Ovary (tissue), 7 donors: ENCODE measurements at regions not wholly inside any gene's neighbourhood (a gene's known extent, or its start where the extent isn't known, plus 50 kb on each side); places are given as distances from the start of the nearest gene placed in this dataset.

Source experiments
- DNase-seq, 5 donors: peaks; one replicate each; pipeline ENCODE4 v3.0.0-alpha.2; 2019 to 2020
- H3K27ac ChIP-seq, 2 donors: fragments of 200-600 bp; one replicate each; pipeline versions ENCODE4 v1.5.1 to v1.8.0; 2019 to 2022
- H3K27me3 ChIP-seq: fragments of 200-600 bp; one replicate; pipeline ENCODE4 v1.8.0; 2022
- H3K36me3 ChIP-seq: fragments of 200-600 bp; sonication (generic); one replicate; pipeline ENCODE4 v1.5.1; 2019
- H3K4me1 ChIP-seq: one replicate; pipeline ENCODE4 v1.8.1; 2013; ENCODE audit warnings: mild to moderate bottlenecking, moderate library complexity; ENCODE audit not compliant: insufficient read depth
- H3K4me3 ChIP-seq: fragments of 200-600 bp; sonication (generic); one replicate; pipeline ENCODE4 v1.5.1; 2017
- H3K9me3 ChIP-seq, 2 donors: fragments of 200-600 bp in 1 of 2; sonication (generic) in 1 of 2; one replicate each; pipeline versions ENCODE4 v1.5.1 to v1.8.1; 2013 to 2019; ENCODE audit warnings: mild to moderate bottlenecking in 1 of 2, moderate library complexity in 1 of 2
- CTCF ChIP-seq, 3 donors: fragments of 450-650 bp in 2 of 3; fragments of 200-600 bp in 1 of 3; IDR thresholded peaks; one replicate each; pipeline versions ENCODE4 v1.5.1 to v1.8.0; 2016 to 2022; ENCODE audit warnings: antibody characterized with exemption in 3 of 3, mild to moderate bottlenecking in 1 of 3
- EP300 ChIP-seq: sonication (generic); formaldehyde crosslinking; IDR thresholded peaks from one replicate; pipeline ENCODE4 v1.6.1; 2017; ENCODE audit warnings: antibody characterized with exemption
- POLR2A ChIP-seq: fragments of 450-650 bp; IDR thresholded peaks from one replicate; pipeline ENCODE4 v1.6.1; 2017; ENCODE audit warnings: antibody characterized with exemption, mild to moderate bottlenecking, moderate library complexity
- WGBS, 3 donors: extraction: QIAGEN DNeasy Blood & Tissue Kit in 1 of 3; methylation state at CpG; one replicate each; pipeline versions ENCODE4 v1.1.5 to v1.1.7; 2013 to 2017; 5-methylcytosine and 5-hydroxymethylcytosine counted together
- intact Hi-C, 4 donors: fragments of 100-400 bp; cut with DNase I; formaldehyde crosslinking; loops; one replicate each; pipeline versions ENCODE4 v1.11.0 to v1.15.1; 2022 to 2023
- donor health status: DM: no; HTN: no; CAD: no; lungs with moderate emphysema.
- donor health status: DM: no; HTN: no; CAD: no.
- donor health status: Bipolar disorder and iron deficiency.
- donor health status: DM: no; HTN: no; CAD: no.
- donor health status: DM: yes; HTN: yes; CAD: no.

- TF ChIP-seq EP300 (no peak), POLR2A (no peak), CTCF (IDR thresholded peaks at IDR 0.05) (no peak)
- no peak for DNase-seq
- intact Hi-C loops = loop anchor here in 1 of 4 donors (10.0 kb wide), 1 partner anchor 77 kb away; no protein-coding TSS in a partner anchor
- Histone ChIP-seq H3K36me3 (no peaks in the 10 kb centered on the region), H3K4me1 (peaks cover 4% of the 10 kb centered on the region), H3K27ac (no peak overlapping the region), H3K27me3 (no peaks in the 10 kb centered on the region), H3K9me3 (no peaks in the 10 kb centered on the region), H3K4me3 (no peak overlapping the region)
- WGBS, 3 donors = 56 to 61% (median 58%) methylated on average over 5 of the region's 5 CpGs
Observed at GRCh38 chr9:105141146-105141975, 103.1 kb upstream of the SLC44A1 start.

GRCh38 chr9:105141976-105142250 is 102.5 kb upstream of the SLC44A1 start:
- H3K9me3 ChIP-seq = no peaks in the 10 kb centered on the region
- 65 to 92% (median 83%) methylated on average over 1 of the region's 1 CpG for WGBS, 3 donors
- H3K4me1 ChIP-seq = peaks cover 4% of the 10 kb centered on the region
- H3K4me3 ChIP-seq = no peak overlapping the region
- H3K36me3 ChIP-seq = no peaks in the 10 kb centered on the region
- no peaks in the 10 kb centered on the region for H3K27me3 ChIP-seq
- TF ChIP-seq POLR2A = no peak
- TF ChIP-seq CTCF (IDR thresholded peaks at IDR 0.05) = no peak
- TF ChIP-seq EP300 = no peak
- no peak for DNase-seq
- intact Hi-C loops = loop anchor here in 1 of 4 donors (10.0 kb wide), 1 partner anchor 77 kb away; no protein-coding TSS in a partner anchor
- H3K27ac ChIP-seq = no peak overlapping the region

DNA sequence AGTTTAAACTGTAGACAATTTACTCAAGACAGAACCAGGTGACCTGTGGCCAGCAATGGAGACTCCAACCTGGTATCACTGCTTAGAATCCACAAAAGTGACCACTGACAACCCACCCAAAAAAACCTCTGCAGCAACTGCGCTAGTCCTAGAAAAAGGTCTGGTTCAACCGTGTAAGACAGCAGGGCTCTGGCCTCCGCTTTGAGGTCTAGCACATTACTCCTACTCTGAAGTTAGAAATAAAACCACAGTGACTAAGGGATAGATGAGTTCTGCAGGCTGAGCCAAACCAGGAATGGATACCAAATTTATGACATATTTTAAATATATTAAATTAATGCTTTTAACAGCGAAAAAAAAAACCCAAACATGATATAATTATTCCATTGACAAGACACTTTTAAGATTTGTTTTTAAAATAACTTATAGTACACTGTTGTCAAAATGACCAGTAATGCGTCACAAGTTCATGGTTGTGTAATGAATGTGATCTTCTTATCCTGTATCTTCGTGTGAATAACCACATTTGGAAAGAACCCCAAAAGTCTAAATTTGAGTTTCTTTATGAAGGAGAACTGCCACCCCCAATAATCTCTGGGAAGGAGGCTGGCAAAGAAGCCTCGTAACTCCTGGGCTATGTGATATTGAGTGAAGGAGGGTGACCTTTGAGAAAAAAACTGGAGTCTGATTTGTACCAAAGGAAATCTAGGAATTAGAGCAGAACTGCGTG is 101.9 kb upstream of the SLC44A1 start:
- no peaks in the 10 kb centered on the region for H3K36me3 ChIP-seq
- intact Hi-C loops = loop anchor here in 1 of 4 donors (10.0 kb wide), 1 partner anchor 78 kb away; no protein-coding TSS in a partner anchor

DNA sequence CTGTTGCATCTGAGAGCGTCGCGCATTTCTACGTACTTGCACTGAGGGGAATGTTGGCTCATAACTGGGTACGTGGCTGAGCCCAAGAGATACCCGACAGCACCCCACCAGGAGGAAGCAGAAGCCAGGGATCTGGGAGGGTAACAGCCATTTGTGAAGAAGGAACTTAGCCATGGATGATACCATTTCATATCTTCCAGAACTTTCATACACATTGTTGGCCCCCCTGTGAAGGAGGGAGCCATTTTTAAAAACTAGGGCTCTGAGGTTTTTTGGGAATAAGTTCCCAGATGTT is 101.4 kb upstream of the SLC44A1 start:
- Histone ChIP-seq H3K36me3 (no peaks in the 10 kb centered on the region), H3K27ac (no peak overlapping the region), H3K9me3 (no peaks in the 10 kb centered on the region), H3K27me3 (no peaks in the 10 kb centered on the region), H3K4me1 (peaks cover 4% of the 10 kb centered on the region), H3K4me3 (no peak overlapping the region)
- WGBS, 3 donors = 85 to 94% (median 93%) methylated on average over 6 of the region's 6 CpGs
- intact Hi-C loops = loop anchor here in 1 of 4 donors (10.0 kb wide), 1 partner anchor 78 kb away; no protein-coding TSS in a partner anchor
- TF ChIP-seq EP300 = no peak
- no peak for TF ChIP-seq POLR2A
- TF ChIP-seq CTCF (IDR thresholded peaks at IDR 0.05) = no peak
- DNase-seq = no peak

More for the DNA sequence above, 101.9 kb upstream of the SLC44A1 start:
- H3K4me3 ChIP-seq = no peak overlapping the region
- no peaks in the 10 kb centered on the region for H3K9me3 ChIP-seq
- TF ChIP-seq CTCF (IDR thresholded peaks at IDR 0.05) (no peak), EP300 (no peak), POLR2A (no peak)
- 76 to 82% (median 77%) methylated on average over 8 of the region's 8 CpGs for WGBS, 3 donors
- H3K27me3 ChIP-seq = no peaks in the 10 kb centered on the region
- DNase-seq = no peak
- peaks cover 4% of the 10 kb centered on the region for H3K4me1 ChIP-seq
- no peak overlapping the region for H3K27ac ChIP-seq
